ENCODE measurements at regions not wholly inside any gene's neighbourhood (a gene's known extent, or its start where the extent isn't known, plus 50 kb on each side); places are given as distances from the start of the nearest gene placed in this dataset.

DNA sequence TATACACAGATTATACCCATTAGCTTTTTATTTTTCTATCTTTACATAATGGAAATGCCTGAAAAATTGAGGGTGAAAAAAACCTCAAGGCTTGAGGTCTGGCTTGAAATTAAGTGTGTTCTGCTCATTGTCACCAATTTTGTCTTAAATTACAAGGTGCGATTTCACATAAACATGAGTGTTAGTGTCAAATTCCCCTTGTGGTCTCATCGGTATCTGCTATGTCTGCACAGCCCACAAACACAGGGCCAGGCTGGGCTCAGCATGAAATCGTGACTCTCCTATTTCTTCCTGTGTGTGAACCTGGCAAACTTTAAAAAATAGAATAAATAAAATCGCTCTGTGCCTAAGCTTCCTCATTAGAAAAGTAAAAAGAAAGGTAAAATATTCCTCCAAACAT lies 109.1 kb downstream of the CRLF2 start:
- Histone ChIP-seq H3K4me2 (ENCODE audit: low read depth, low read length) (no peak overlapping the region), H2BK15ac (ENCODE audit: low read depth, low read length) (no peak overlapping the region), H3K36me3 (ENCODE audit: control insufficient read depth, insufficient read depth, low read length) (no peaks in the 10 kb centered on the region), H3K4me1 (ENCODE audit: control insufficient read depth, insufficient read depth, low read length) (no peaks in the 10 kb centered on the region), H3K79me1 (ENCODE audit: low read depth in 1 of 2, low read length in 2 of 2) (no peaks in the 10 kb centered on the region), H2AFZ (replicated peaks; ENCODE audit: low read length, poor library complexity) (no peak overlapping the region), H3K9me1 (ENCODE audit: insufficient read depth, low read length) (no peaks in the 10 kb centered on the region), H2BK20ac (ENCODE audit: low read depth, low read length) (no peak overlapping the region), H2BK120ac (ENCODE audit: low read depth, low read length) (no peak overlapping the region), H4K91ac (ENCODE audit: insufficient read depth, low read depth, low read length) (no peak overlapping the region), H3K56ac (ENCODE audit: extremely low read depth, insufficient read depth, low read length) (no peak overlapping the region), H2AK9ac (replicated peaks; ENCODE audit: low read depth, low read length, poor library complexity) (no peak overlapping the region), H3K4ac (ENCODE audit: low read depth, low read length) (no peak overlapping the region), H3K23ac (ENCODE audit: low read depth, low read length) (no peak overlapping the region), H4K5ac (ENCODE audit: low read depth, low read length) (no peak overlapping the region), H3K9ac (ENCODE audit: low read depth, low read length) (no peak overlapping the region), H3K27ac (ENCODE audit: insufficient read depth, low read length) (no peak overlapping the region), H3K27me3 (ENCODE audit: control insufficient read depth, insufficient read depth, low read length) (no peaks in the 10 kb centered on the region), H2BK5ac (ENCODE audit: low read depth, low read length, poor library complexity, severe bottlenecking) (no peak overlapping the region), H3K14ac (replicated peaks; ENCODE audit: low read depth, low read length) (no peak overlapping the region), H3K4me3 (ENCODE audit: insufficient read depth, low read depth, low read length) (no peak overlapping the region), H3K9me3 (ENCODE audit: control insufficient read depth, insufficient read depth, low read length) (peaks cover 24% of the 10 kb centered on the region), H3K18ac (ENCODE audit: low read depth, low read length) (no peak overlapping the region), H4K20me1 (ENCODE audit: insufficient read depth, low read length) (no peaks in the 10 kb centered on the region), H4K8ac (ENCODE audit: low read depth in 2 of 2, low read length in 2 of 2) (no peak overlapping the region), H2AK5ac (ENCODE audit: low read depth, low read length) (no peak overlapping the region)
- DNase-seq (no peak), ATAC-seq (ENCODE audit: low read depth) (no peak)
- intact Hi-C loops (cut with micrococcal nuclease): no loop called here
- POLR2A ChIA-PET (ENCODE audit: unreplicated experiment): no interaction called here
- no TSS peak for BruUV-seq (replicated peaks)
- in situ Hi-C loops (cut with MboI; ENCODE audit: low sequenced_read_pairs): no loop called here
- TF ChIP-seq MXI1 (IDR thresholded peaks at IDR 0.05; ENCODE audit: borderline replicate concordance, low read depth, low read length) (no peak), RCOR1 (IDR thresholded peaks at IDR 0.05; ENCODE audit: insufficient replicate concordance, low read length) (no peak), NFE2L2 (IDR thresholded peaks at IDR 0.05; ENCODE audit: low read depth, low read length) (no peak), BHLHE40 (IDR thresholded peaks at IDR 0.05; ENCODE audit: low read depth, low read length) (no peak), CHD1 (IDR thresholded peaks at IDR 0.05; ENCODE audit: low read depth, low read length) (no peak), RAD21 (IDR thresholded peaks at IDR 0.05; ENCODE audit: low read length) (no peak), RFX5 (IDR thresholded peaks at IDR 0.05; ENCODE audit: low read depth, low read length) (no peak), POLR2A (IDR thresholded peaks at IDR 0.05; ENCODE audit: low read depth, low read length) (no peak), MAFK (IDR thresholded peaks at IDR 0.05; ENCODE audit: low read depth, low read length) (no peak), MAZ (IDR thresholded peaks at IDR 0.05; ENCODE audit: borderline replicate concordance, low read depth, low read length) (no peak), SMC3 (IDR thresholded peaks at IDR 0.05; ENCODE audit: low read depth, low read length) (no peak), USF2 (IDR thresholded peaks at IDR 0.05; ENCODE audit: low read depth, low read length) (no peak), CTCF (conservative IDR thresholded peaks at IDR 0.05; ENCODE audit: low read depth, low read length) (no peak), CEBPB (IDR thresholded peaks at IDR 0.05; ENCODE audit: low read depth, low read length) (no peak), FOS (IDR thresholded peaks at IDR 0.05; ENCODE audit: low read depth, low read length) (no peak)
- TF ChIP-seq, protein P1, sequence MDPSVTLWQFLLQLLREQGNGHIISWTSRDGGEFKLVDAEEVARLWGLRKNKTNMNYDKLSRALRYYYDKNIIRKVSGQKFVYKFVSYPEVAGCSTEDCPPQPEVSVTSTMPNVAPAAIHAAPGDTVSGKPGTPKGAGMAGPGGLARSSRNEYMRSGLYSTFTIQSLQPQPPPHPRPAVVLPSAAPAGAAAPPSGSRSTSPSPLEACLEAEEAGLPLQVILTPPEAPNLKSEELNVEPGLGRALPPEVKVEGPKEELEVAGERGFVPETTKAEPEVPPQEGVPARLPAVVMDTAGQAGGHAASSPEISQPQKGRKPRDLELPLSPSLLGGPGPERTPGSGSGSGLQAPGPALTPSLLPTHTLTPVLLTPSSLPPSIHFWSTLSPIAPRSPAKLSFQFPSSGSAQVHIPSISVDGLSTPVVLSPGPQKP (IDR thresholded peaks at IDR 0.05; ENCODE audit: borderline replicate concordance, low read depth, low read length): no peak
- 45% methylated on average over 2 of the region's 4 CpGs; no CpG with 5 or more reads in 1 of the 2 experiments for WGBS, 2 experiments (ENCODE audit: extremely low coverage in 2 of 2, insufficient read length in 1 of 2)
- dilution Hi-C loops (cut with HindIII; ENCODE audit: low sequenced_read_pairs, unreplicated experiment): no loop called here
- CTCF ChIA-PET: no interaction called here
